ENCODE measurements at regions not wholly inside any gene's neighbourhood (a gene's known extent, or its start where the extent isn't known, plus 50 kb on each side); places are given as distances from the start of the nearest gene placed in this dataset.
A peak's percentile ranks its signal among the peaks of the same experiment; 100 is the strongest.

DNA sequence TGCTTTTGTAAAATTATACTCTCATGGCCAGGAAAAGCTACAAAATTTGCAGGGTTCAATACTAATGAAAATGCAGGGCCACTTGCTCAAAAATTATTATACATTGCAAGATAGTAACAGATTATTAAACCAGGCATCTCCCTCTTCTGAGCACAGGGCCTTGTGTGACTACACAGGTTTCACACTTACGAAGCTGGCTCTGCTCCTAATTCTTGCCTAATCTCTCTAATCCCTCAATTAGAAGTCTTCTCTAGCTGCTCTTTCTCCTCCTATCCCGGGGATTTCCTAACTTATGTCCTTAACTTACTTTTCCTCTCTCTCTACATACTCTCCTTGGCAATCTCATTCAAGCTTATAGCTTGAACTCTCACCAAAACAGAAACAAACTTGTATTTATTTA lies 168.3 kb downstream of the AREG start:
- DNase-seq (ENCODE audit: low read depth): no peak

DNA sequence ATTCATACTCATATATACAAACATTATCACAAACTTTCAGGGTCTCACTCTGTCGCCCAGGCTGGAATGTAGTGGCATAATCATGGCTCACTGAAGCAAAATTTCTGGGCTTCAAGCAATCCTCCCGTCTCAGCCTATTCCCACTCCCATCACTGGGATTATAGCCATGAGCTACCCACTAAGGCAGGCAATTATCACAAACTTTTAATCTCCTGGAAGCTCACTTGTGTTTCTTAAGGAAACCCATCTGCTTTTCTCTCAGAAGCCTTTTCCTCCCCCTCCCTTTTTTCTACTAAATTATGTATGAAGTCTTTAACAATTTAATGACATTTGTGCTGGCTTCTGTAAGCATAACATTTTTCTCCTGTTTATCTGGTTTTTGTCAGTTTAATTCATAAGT lies 170.5 kb downstream of the AREG start:
- DNase-seq (ENCODE audit: low read depth): no peak

DNA sequence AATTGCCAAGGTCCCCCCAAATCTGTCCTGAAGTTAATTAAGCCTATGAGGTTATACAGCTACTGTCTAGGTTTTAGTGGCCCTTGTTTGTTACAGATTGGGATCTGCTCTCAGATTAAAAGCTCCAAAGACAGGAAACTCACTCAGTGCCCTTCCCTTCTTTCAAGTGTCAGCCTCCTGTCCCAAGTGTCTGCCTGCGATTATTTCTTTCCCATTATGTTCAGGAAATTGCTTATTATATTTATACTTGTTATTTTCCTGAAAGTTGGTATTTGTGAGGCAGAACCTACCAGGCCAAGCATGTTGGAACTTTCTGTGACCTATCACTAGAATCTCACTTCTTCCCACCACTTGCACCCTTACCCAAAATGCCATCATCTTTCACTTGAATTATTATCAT lies 173.2 kb downstream of the AREG start:
- no peak for DNase-seq (ENCODE audit: low read depth)

DNA sequence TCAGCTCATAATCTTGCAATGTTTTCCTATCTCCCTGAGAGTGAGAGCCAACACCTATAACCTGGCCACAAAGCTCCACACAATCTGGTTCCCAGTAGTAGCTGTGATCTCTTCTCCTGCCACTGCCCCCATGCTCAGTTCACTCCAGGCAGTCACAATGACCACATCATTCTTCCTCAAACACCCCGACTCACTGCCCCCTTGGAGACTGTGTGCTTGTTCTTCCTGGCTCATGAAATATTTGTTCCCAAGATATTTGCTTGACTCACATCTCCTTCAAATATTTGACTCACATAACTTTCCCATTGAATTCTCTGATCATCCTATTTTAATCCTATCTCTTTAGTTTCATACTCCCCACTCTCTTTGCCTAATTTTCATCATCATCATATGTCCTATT lies 173.7 kb downstream of the AREG start:
- DNase-seq (ENCODE audit: low read depth): no peak

DNA sequence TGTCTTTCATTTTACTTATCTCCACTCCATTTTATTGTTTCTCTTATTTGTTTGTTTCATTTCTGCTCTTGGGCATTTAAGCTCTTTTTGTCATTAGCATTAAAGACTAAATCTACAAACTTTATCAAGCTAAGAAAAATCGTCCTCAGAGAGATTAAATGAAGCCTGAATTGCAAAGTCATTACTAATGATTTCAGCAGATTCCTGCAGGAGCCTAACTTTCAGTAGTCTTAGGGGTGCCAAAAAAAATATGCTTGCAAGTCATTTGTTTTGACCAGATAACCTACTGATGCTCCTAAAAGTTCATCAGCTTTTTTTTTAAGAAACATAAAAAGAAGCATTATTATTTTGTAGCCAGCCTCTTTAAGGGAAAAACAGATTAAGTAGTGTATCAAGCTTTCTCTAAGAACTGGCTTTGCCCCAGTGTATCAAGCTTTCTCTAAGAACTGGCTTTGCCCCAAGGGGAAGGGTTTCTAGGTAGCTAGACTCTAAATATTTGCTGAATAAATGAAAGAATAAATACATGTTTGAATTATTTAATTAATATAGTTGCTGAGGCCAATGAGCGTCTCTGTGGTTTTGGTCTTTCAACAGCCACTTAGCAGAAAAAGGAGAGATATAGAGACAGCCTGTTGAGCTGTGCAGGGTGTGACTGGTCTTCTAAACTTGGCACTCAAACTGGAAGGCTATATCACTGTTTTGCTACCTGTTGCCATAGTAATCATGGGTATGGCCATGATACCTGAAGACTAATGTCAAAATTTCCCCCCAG lies 174.2 kb downstream of the BTC start:
- DNase-seq (ENCODE audit: low read depth): no peak

DNA sequence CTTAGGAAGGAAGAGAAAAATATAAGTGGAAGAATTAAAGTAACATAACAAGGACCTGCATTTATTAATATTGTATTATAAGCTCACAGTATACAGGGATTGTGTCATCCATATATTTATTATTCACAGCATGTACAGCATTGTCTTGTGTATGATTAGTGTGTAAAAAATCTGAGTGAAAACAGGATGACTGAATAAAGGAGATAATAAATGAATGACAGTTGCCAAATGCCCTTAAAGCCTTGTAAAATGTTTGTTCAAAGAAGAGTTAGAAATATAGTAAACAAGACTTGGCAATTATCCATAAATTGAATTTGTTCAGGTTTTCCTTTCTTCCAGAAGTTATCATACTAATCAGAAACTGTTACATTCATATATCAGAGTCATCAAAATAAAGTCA lies 172.7 kb downstream of the BTC start:
- DNase-seq (ENCODE audit: low read depth): no peak

DNA sequence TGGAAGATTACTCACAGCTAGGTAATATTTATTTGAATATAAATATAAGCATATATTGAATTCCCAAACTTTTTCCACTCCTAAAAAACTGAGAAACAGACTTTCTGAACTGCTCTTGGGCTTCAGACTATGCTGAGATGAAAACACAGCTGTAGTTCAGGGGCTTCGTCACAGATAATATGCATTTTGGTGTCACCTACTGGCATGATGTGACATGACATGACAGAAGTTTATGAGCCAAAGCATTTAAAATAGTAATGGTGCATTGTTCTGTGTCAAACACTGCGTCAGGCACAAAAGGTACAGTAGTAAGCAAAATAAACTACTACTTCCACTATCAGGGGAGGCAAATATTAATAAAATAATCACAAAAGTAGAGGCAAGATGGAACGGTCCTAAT lies 171.3 kb downstream of the BTC start:
- no peak for DNase-seq (ENCODE audit: low read depth)

DNA sequence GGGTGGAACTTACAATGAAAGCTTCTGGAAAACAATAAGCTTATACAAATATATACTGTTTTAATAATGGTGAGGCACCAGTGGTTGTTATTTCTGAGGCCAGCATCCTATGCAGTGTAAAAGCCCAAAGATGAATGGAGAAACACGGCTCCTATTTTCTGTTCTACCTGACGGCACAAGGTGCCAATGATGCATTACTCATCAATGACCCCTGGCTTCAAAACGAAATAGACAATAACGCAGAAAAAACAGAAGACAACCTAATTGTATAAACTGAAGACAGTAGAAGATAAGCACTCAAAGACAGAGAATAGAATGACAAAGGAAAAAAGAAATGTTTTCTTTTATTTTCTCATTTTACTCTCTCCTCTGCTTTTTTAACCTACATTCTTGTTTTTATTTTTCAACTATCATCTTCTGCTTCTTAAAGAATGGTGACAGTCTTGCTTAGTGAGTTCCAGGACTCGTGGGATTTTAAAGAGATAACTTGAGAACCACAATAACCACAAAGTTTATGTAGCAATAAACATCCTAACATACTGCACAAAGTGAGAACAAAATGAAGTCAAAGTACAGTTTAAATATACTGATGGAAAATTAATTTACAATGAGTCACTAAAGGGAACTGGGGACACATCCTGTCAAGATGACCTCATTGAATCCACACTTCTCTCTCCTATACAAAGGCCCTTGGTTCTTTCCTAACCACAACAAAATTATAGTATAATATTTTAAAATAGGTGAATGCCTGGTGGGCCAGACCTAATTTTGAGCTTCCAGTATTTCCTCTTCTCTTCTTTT lies 169.8 kb downstream of the BTC start:
- peak; percentile 40 for DNase-seq (ENCODE audit: low read depth)

DNA sequence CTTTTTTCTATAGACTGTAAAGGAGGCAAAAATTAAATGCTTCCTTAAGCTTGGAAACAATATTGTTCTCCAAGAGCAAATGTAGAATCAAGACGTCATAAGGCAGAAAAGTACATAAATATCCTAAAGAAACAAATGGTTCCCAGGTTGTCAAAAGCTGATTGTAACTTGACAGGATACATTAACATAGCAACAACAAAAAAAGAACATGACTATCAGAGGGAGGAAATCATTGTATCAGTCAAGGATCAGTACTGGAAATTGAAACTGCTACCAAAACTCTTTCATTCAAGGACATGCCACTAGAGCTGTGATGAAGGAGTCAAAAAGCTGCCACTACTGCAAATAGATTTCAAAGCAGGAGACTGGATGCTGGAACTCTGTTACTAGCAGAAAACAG lies 168.3 kb downstream of the BTC start:
- DNase-seq (ENCODE audit: low read depth): no peak

DNA sequence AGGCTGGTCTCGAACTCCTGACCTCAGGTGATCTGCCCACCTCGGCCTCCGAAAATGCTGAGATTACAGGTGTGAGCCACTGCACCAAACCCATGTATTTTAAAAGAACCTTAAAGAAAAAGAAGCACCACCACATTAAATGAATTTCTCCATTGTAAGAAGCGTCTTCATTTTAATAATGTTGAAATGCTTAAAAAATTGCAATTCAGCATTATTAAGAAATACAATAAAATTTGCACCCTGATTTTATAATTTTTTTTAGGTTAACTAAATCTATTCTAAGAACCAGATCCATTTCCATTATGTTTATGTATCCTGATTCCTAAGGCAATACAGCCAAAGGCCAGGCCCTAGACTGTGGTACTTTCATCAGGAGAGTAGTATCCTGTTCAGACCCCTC lies 167.2 kb downstream of the BTC start:
- DNase-seq (ENCODE audit: low read depth): no peak

DNA sequence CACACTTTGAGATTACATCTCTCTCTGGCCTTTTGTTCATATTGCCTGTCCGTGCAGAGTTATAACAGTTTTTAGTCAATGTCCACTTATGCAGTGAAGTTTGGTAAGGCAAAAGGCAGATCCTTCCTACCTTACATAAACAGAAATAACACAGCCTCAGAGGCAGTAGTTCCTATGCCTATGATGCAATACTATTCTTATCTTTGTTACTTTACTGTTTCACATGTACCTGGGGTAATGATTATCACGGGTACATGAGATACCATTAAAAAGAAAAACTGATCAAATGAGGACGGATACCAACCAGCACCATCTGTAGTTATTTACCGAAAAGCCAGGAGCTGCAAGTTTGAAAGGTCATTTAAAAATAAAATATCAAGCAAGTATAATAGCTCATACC lies 166.8 kb downstream of the BTC start:
- DNase-seq (ENCODE audit: low read depth): no peak

DNA sequence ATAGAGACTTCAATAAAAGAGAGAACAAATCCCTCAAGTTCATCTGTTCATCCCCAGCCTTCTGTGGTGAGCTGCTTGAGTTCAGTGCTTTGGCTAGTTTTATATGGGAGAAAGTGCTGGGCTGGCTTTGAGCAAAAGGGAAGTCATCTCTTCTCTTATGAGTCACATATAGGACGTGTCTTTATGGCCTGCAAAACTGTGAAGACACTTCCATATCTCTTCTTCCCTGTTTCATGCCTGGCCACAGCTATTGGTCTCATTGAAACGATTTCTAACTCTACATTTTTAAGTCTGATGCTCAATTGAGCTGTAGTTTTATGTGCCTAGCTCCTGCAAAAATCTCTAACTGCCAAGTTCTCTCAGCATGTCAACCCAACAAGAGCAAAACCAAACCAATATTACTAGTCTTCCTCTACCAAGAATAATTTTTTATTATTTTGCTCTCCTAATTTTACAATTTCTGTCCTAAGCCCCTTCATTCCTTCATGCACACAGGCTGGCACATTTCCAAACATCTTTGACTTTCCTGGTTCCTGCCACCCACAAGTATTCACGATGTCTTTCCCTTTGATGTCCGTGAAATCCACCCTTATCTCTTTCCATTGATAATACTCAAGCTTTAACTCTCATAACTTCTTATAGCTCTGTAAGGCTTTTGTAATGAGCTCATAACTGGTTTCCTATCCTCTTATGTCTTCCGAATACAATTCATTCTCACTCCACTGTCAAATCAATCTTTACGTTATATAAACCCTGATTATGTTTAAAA lies 165.3 kb downstream of the BTC start:
- DNase-seq (ENCODE audit: low read depth): no peak

DNA sequence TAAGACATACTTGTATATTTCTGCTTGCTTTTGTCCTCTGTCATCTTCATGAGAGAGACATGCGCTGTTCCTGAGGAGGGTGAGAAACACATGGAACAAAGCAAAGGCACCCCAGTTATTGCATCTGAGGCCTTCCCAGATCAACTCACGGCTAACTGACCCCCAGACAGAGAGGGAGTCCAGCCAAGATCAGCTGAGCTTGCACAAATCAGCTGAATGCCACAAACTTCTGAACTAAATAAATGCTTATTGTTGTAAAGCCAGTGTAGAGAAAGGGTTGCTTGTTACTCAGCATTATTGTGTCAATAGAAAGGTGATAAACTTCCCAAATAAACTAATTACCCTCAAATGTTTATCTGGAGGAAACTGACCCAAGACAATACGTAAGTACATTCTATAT lies 163.8 kb downstream of the BTC start:
- no peak for DNase-seq (ENCODE audit: low read depth)

DNA sequence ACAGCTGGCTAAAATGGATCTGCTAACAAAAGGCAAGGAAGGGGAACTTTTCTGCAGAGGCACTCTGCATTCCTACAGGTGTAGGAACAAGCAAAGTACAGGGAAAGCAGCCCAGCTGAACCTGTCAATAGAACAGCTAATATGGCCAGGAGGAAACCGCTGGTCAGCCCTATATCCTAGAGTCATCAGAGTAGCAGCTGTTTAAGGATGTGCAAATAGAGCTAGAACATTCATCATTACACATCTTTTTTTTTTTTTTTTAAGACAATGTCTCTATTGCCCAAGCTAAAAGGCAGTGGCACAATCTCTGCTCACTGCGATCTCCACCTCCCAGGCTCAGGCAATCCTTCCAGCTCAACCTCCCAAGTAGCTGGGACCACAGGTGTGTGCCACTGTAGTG lies 163.0 kb downstream of the BTC start:
- DNase-seq (ENCODE audit: low read depth): no peak

DNA sequence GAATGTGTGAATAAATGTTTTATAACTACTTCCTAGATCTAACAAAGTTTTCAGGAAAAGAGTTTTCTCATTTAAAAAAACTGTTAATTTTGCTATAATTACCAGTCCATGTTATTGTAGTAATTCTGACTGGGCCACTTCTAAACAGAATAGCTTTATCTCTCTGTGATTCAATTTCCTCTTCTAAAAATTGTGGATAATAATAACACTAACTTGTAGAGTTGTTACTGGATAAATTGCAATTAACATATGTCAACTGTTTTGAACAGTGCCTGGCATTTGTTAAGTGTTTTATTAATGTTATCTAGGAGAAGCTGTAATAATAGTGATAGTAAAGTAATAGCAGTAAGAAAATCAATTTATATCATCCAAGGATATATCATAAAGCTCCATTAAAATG lies 162.3 kb downstream of the BTC start:
- DNase-seq (ENCODE audit: low read depth): no peak

DNA sequence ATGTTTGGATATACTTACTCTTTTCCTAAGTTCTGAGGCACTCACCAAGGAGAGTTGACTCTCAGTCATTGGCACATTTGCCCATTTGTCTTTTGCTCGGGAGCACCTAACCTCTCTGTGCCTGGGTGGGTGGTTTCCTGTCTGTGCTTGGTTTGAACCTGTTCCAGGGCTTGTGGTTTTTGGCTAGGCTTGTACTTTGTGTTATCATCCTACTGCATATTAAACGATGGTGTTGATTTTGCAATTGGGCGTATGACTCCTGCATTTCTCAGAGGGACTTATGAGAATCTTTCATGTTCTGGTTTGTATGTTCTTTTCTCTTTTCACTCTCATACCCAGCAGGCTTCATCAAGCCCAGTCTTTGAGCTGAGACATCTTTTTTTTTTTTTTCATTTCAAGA lies 161.7 kb downstream of the BTC start:
- no peak for DNase-seq (ENCODE audit: low read depth)

DNA sequence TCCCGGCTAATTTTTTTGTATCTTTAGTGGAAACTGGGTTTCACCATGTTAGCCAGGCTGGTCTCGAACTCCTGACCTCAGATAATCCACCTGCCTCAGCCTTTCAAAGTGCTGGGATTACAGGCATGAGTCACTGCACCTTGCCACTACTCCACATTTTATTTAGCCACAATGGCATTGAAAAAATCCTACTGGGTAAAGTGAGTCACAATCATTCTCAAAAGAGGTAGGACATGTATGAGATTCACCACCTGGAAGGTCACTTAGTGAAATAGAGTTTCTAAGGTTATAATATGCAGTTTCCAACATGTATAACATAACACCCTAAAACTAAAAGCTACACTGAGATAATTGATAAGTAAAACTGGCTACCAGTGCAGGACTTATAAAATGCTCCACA lies 159.2 kb downstream of the BTC start:
- no peak for DNase-seq (ENCODE audit: low read depth)

DNA sequence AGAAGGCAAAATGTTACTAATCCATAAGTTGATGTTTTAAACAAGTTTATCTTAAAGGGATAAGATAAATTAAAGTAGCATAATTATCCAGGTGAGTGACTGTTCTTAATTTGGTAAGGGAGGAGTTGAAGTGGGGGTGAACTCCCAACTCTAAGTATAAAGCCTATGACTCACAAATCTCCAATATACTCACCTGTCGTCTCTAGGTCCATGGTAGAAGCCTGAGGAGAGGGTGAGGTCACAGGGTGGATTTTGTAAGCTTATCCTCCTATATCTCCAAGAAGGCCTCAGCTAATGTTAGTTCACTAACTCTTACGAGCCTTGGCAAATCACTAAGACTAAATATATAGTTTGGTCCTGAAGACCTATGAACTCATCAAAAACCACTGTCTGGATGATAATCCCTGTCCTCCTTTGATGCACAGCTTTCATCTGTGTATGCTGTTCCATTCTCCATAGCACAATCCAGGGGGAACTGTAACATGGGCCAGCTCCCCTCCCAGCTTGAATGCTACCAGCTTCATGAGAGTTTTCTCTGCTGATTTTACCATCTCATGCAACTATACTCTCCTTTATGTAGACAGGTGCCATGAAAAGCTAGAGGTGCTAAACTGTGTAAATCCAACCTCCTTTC lies 158.7 kb downstream of the BTC start:
- no peak for DNase-seq (ENCODE audit: low read depth)

DNA sequence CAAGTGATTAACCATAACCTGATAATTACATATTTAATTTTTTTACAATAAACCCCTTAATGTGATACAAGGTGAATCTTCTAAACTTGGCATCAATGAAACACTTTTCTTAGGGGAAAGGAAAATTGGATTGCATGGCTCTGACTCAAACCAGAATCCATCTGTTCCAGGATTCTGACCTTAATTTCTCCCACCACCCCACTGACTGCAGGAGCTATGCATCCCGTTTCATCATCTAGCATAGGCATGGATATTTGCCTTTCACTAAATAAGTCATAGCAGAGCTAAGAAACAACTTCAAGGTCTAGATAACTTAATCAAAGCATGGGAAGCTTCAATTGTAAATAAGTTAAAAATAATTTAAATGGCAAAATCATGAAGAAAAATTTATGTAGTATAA lies 156.3 kb downstream of the BTC start:
- no peak for DNase-seq (ENCODE audit: low read depth)

DNA sequence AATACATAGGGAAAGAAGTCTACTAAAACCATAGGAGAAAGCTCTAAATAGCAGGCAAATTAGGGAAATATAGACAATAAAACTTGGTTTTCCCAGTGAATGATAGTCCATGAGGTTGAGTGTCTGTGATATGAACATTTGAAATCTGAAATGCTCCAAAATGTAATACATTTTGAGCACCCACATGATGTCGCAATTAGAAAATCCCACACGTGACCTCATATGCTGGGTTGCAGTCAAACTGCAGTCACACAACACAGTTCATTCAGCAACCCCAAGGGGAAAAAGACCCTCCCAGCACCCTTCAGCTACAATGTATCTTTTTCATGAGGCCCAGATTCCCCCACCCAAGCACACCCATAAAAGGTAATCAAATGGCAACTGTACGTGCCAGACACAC lies 155.6 kb downstream of the BTC start:
- no peak for DNase-seq (ENCODE audit: low read depth)

DNA sequence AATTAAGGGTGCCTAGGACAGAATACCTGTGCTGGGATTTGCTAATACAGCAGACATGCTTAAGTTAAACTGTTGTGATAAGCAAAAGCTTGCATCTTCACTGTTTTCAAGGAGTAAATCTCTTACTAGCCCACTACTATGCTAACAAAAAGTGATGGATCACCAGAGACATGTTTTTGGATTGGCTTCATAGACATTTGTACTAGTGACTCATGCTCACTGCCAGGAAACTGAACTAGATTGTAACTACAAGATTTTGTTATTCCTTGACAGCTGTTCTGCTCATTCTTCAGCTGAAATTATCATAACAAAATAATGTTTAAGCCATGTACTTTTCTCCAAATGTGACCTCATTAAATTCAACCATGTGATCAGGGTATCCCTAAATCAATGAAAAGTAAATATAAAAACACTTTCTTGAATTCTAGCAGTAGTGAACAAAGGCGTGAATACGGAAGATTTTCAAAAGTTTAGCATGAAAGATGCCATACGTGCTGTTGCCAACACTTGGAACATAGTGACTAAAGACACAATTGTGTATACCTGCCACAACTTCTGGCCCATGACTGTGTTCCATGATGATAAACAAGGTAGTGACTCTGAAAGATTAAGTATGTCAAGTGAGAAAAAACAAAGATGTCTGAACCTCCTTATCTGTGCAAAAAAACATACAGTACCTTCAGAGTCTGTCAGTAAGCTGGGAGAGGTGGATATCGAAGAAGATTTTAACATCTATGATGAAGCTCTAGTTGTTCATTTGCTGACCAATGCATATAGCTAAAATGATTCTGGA lies 154.0 kb downstream of the BTC start:
- no peak for DNase-seq (ENCODE audit: low read depth)

DNA sequence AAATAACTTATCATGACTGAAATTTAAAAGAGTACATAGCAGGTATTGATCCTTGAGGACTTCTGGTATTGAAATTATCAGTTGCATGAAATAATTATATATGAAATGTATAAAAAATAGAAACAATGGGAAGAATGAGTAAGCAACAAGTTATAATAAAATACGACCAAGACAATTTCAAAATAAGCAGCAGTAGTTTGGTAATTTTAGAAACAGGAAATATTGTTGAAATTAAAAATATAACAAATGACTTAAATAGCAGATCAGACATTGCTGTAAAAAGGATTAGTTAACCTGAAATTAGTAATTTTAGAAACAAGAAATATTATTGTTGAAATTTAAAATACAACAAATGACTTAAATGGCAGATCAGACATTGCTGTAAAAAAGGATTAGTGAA lies 152.3 kb downstream of the BTC start:
- no peak for DNase-seq (ENCODE audit: low read depth)
